ENCODE measurements at regions not wholly inside any gene's neighbourhood (a gene's known extent, or its start where the extent isn't known, plus 50 kb on each side); places are given as distances from the start of the nearest gene placed in this dataset.
"Not testable (repeated sequence)": the region's sequence is repeated elsewhere in the genome, so short reads cannot be mapped to it uniquely, and the experiment has no call there.

DNA sequence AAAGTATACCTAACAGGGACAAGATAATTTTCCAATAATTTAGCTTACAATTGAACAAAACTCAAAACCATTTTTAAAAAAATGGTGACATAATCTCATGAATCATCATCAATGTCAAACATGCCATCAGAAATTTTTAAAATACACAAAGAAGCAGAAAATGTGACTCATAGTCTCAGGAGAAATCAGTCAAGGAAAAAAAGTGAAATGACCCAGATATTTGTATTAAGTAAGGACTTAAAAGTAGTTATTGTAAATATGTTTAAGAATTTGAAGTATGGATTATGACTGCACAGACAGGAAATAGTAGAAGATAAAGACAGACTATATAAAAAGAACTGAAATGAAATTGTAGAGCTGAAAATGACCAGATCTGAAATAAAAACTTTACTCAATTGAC is 473.9 kb upstream of the SYT4 start:
- no peak for DNase-seq

DNA sequence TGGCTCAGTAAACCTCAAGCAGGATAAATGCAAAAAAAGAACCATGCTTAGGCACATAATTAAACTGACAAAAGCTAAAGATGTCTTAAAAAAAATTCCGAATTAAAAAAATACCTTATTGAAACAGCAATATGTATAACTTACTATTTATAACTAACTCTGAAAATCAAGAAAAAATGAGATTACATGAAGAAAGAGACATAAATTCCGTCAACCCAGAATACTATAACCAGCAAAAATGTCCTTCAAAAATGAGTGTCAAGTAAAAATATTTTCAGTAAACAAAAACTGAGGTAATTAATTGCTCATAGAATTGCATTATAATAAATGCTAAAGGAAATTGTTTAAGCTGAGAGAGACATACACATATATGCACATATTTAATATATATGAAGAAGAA is 474.5 kb upstream of the SYT4 start:
- DNase-seq: no peak

DNA sequence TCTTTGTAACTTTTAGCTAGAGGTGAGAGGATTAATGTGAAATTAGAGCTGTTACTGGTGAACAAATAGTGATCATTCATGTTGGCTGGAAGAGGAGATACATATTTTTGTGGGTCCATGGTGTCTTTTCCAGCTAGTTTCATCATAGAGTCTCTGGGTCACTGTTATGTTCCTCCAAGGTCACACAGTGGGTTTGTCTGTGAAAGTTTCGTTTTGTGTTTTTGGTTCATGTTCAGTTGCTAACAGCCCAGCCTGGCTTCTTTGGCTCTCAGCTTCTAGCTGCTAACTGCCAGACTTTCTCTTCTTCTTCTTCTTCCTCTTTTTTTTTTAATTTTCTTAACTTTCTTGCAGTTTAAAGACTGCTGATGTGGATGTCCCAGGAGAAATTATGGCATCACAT is 480.0 kb upstream of the SYT4 start:
- DNase-seq: no peak

DNA sequence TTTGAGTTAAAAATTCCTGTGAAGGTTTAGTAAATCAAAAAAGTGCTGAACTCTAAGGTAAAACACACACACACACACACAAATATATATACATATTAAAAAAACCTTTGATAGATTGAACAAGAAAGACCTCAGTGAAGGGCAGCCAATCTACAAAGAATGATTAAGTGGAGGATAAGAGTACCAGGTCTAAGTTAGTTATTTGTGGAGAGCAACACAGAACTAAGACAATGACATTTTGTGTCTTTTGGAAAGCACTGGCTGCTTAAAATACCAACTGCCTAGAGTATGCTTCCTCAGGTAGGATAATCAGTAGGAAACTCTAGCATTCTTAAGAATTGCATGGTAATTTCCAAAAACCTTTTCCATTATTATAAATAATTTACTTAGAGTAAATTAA is 481.4 kb upstream of the SYT4 start:
- no peak for DNase-seq

DNA sequence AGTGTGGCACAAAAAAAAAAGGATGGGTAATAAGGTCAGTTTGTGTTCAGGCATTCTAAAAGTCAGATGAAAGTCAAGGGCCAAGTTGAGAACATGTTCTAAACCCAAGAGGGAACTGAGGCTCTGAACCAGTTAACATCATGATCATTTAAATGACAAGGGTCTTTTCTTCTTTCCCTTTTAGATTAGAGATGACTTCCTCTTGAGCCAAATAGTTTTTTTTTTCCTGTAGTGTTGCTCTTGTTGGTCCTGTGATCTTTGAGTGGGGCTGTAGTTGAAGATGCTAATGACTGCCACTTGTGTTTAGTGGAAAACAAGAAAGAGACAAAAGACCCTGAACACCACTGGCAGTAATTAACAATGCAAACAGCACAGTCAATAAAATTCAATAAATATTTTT is 482.7 kb upstream of the SYT4 start:
- no peak for DNase-seq

GRCh38 chr18:43772907-43773306 is 495.6 kb upstream of the SYT4 start:
- DNase-seq: no peak

DNA sequence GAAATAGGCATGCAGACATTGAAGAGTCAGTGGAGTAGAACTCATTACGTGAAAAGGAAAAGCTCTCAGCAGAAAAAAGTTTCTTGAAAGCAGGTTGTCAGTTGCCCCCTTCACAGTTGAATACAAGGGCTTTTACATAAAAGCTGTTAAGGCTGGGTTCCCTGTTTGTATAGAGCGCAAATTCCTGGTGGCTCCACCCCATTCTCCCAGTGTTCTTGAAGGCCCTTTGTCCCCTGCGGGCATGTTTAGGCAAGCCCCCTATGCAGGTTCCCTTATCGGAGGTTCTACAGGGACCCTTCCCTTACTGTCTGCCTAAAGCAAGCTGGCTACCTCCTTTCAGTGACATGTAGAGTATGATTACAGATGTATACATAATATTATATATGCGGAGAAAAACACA is 497.2 kb upstream of the SYT4 start:
- no peak for DNase-seq

GRCh38 chr18:43775591-43775990 is 498.3 kb upstream of the SYT4 start:
- DNase-seq: no peak

- no peak for DNase-seq
Measured at GRCh38 chr18:43776997-43777396, 499.7 kb upstream of the SYT4 start.

GRCh38 chr18:43777636-43778304 is 500.5 kb upstream of the SYT4 start:
- no peak for DNase-seq

DNA sequence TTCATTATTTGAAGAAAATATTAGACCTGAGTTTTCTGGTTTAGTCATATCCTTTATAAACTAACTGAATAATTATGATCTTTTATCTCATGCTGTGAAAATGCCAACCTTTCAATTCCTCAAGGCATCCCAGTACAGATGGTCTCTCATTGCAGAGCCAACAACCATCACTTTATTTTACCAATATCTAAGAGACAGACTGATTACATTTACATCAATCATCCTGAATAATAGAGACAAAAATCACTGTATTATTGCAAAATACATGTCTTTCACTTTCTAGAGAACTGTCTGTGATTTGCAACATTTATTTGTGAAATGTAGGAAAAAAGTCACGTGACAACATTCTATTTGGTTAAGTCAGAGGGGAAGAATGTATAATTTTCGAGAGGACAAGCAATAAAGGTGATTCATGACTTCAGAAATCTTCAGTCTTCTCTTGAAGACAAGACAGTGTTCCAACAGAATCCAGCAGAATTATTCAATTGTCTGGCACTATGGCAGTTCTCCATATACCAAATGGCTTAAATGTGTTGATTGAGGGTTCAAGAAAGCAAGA is 503.6 kb upstream of the SYT4 start:
- DNase-seq: no peak

DNA sequence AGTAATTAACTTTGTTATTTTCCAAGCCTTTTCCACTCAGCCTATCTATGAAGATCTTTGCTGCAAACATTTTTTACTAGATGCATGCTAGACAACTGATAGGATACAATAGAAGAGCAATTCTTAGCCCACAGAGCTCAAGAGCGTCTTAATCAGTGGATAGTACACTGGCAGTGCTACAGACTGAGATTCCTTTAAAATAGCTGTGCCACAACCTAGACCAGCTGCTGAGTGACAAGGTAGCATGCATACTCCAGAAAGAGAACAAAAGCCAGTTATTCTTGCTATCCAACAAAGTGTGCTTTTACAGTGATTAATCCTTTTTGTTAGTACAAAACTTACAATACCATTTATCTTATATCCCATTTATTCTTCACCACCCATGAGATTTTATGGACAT is 507.9 kb upstream of the SYT4 start:
- no peak for DNase-seq

- no peak for DNase-seq
Measured at GRCh38 chr18:43786893-43787292, 509.6 kb upstream of the SYT4 start.

DNA sequence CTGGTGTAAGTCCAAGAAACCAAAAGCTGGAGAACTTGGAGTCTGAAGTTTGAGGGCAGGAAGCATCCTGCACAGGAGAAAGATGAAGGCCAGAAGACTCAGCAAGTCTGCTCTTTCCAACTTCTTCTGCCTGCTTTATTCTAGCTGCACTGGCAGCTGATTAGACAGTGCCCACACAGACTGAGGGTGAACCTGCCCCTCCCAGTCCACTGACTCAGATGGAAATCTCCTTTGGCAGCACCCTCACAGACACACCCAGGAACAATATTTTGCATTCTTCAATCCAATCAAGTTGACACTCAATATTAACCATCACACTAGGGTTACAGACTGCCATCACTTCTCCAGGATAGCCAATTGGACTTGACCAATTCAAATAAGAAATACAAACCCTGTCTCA is 510.4 kb upstream of the SYT4 start:
- not testable (repeated sequence) for DNase-seq

DNA sequence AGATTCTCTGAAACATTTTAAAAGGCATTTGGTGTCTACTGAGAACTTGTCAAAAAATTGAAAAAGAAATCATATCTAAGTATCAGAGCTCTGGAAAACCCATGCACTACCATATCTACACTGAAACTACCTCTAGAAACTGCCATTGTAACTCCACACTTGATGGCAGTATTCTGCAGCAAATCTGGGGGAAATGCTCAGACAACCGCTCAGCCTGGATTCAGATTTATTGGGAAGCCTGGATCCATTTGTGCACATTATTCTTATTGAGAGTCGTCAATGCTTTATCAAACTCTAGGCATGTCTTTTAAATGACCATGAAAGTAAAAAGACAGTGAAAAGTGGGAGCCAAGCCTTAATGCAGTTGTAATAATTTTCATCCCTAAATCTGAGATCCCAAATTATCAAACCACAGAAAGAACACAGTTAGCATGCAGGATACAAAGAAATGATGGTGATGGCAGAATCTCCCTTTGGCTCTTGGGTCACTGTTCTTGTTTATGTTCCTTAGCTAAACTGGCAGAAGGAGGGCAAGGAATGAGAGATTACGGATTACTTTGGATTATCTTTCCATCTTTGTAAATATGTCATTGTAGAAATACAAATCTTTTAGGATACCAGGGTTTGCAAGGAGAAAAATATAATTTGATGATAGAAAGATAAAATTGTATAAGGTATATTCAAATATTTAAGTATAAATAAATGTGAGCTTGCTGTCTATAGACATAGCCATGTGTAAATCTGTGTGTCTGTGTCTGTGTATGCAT is 512.1 kb upstream of the SYT4 start:
- no peak for DNase-seq

GRCh38 chr18:43793910-43794309 is 516.6 kb upstream of the SYT4 start:
- no peak for DNase-seq

DNA sequence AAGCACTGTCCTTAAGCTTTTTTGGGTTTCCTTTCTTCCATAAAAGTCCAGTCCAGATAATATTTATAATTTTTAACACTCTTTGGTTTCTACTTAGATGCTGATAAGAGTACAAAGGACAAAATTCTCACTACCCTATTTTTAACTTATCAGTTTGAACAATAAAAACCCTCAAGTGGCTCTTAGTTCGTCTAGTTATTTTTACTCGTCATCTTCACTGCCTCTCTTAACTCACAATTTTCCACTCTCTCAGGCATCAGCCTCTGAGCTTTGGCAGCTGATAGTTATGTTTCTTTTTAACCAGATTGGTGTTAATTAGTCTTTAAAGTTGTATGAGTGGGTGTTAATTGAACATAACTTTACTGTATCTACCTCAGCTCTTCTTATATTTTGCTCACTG is 517.1 kb upstream of the SYT4 start:
- no peak for DNase-seq

- no peak for DNase-seq
Measured at GRCh38 chr18:43797347-43797746, 520.1 kb upstream of the SYT4 start.

DNA sequence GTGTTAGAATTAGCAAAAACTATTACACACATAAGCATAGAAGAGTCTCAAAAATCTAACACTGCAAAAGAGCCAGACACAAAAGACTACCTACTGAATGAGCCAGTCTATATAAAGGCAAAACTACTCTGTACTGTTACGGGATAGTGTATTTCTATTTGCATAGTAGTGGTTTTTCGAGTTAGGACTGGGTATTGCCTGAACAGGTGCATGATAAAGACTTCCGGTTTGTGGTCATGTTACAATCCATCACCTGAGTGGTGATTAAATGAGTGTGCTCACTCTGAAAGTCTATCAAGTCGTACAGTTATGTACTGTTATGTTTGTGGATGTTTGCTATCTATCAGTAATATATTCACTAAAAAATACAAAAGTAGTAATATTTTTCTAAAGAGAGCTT is 523.3 kb upstream of the SYT4 start:
- DNase-seq: no peak

- no peak for DNase-seq
Measured at GRCh38 chr18:43805646-43806194, 528.4 kb upstream of the SYT4 start.

GRCh38 chr18:43812627-43813026 is 535.3 kb upstream of the SYT4 start:
- no peak for DNase-seq

DNA sequence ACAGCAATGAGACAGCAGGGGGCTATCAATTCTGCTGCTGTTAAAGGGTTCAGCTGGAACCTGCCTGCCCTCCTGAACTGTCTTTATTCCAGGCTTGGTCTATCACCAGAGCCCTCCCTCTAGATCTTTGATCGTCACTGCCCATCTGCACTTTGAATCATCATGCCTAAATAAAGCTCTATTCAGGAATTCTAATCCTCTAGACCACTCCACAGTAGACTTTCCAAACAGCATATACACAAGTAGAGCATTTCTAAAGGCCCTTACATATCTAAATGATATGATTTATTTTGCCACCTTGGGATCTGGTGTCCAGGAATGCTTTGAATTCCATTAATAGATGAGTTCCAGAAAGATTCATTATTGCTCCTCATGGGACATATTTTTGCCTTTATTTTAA is 542.1 kb upstream of the SYT4 start:
- no peak for DNase-seq

- no peak for DNase-seq
Measured at GRCh38 chr18:43819873-43820272, 542.6 kb upstream of the SYT4 start.

DNA sequence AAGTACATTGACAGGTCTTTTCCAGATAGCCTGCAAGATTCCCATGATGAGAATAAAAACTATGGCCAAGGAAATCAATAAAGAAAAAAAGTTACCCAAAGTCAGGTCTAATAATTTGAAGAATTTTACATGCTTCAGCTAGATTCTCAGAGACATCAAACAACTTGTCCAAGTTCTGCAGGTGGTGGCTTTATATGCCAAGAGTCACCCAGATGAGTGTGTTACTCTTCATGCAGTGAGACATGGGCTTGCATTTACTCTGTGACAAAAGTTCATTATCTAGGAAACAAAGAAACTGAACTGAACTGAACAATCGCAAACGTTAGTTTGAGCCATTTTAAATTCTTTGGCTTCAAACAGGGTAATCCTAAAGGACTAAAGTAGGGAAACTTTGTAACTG is 548.5 kb upstream of the SYT4 start:
- DNase-seq: no peak

All from suppressor macrophage treated with lipopolysaccharide for 1 hour (primary cell).